Mesenchymal stem cell (in vitro differentiated cells and primary cell): ENCODE measurements at regions not wholly inside any gene's neighbourhood (a gene's known extent, or its start where the extent isn't known, plus 50 kb on each side); places are given as distances from the start of the nearest gene placed in this dataset.

Source experiments
- DNase-seq: peaks from one replicate; pipeline ENCODE4 v3.0.0-alpha.2; 2013
- H2AFZ ChIP-seq: one replicate; pipeline ENCODE4 v1.6.1; 2013; ENCODE audit warnings: low read depth, mild to moderate bottlenecking, control low read depth, inconsistent platforms, low read length, moderate library complexity
- H2AK5ac ChIP-seq: 2 replicates; pipeline ENCODE4 v1.6.1; 2013; ENCODE audit warnings: low read length, moderate library complexity, mild to moderate bottlenecking, inconsistent platforms; ENCODE audit not compliant: severe bottlenecking
- H2BK120ac ChIP-seq: one replicate; pipeline ENCODE4 v1.6.1; 2013; ENCODE audit warnings: low read depth, mild to moderate bottlenecking, inconsistent platforms, low read length, moderate library complexity
- H2BK12ac ChIP-seq, 2 experiments: one replicate each; pipeline ENCODE4 v1.6.1; 2013; ENCODE audit warnings: inconsistent platforms in 2 of 2, low read length in 2 of 2, mild to moderate bottlenecking in 2 of 2, moderate library complexity in 2 of 2, control low read depth in 1 of 2
- H2BK15ac ChIP-seq: one replicate; pipeline ENCODE4 v1.6.1; 2013; ENCODE audit warnings: mild to moderate bottlenecking, low read depth, inconsistent platforms; ENCODE audit not compliant: poor library complexity, severe bottlenecking
- H2BK5ac ChIP-seq: 2 replicates; pipeline ENCODE4 v1.6.1; 2013; ENCODE audit warnings: low read depth, mild to moderate bottlenecking, low read length, control low read depth, inconsistent platforms; ENCODE audit not compliant: poor library complexity, severe bottlenecking
- H3K14ac ChIP-seq, 2 experiments: one replicate each; pipeline ENCODE4 v1.6.1; 2013; ENCODE audit warnings: inconsistent platforms in 2 of 2, low read length in 2 of 2, control low read depth in 1 of 2, mild to moderate bottlenecking in 1 of 2, moderate library complexity in 1 of 2
- H3K18ac ChIP-seq, 2 experiments: one replicate each; pipeline ENCODE4 v1.6.1; 2013; ENCODE audit warnings: inconsistent platforms in 2 of 2, low read length in 2 of 2, control low read depth in 1 of 2, low read depth in 1 of 2, mild to moderate bottlenecking in 1 of 2
- H3K23ac ChIP-seq, 2 experiments: one replicate each; pipeline ENCODE4 v1.6.1; 2013; ENCODE audit warnings: inconsistent platforms in 2 of 2, low read length in 2 of 2, mild to moderate bottlenecking in 2 of 2, moderate library complexity in 2 of 2, control low read depth in 1 of 2
- H3K27ac ChIP-seq: 2 replicates; pipeline ENCODE4 v1.5.1; 2013; ENCODE audit warnings: mild to moderate bottlenecking, moderate library complexity, low read length, control low read depth, inconsistent platforms; ENCODE audit not compliant: poor library complexity, severe bottlenecking
- H3K27me3 ChIP-seq, 2 experiments: 2 replicates each; pipeline versions ENCODE4 v1.6.1 to v1.7.0; 2013; ENCODE audit warnings: low read length in 2 of 2, mild to moderate bottlenecking in 2 of 2, moderate library complexity in 2 of 2, control low read depth in 1 of 2, inconsistent platforms in 1 of 2; ENCODE audit not compliant: control insufficient read depth in 1 of 2, insufficient read depth in 1 of 2
- H3K36me3 ChIP-seq, 2 experiments: 2 replicates each; pipeline versions ENCODE4 v1.6.1 to v1.7.0; 2013; ENCODE audit warnings: low read length in 2 of 2, control low read depth in 1 of 2, inconsistent platforms in 1 of 2, low read depth in 1 of 2, mild to moderate bottlenecking in 1 of 2; ENCODE audit not compliant: insufficient read depth in 2 of 2, control insufficient read depth in 1 of 2
- H3K4ac ChIP-seq, 2 experiments: one replicate each; pipeline ENCODE4 v1.6.1; 2013; ENCODE audit warnings: inconsistent platforms in 2 of 2, low read length in 2 of 2, mild to moderate bottlenecking in 2 of 2, moderate library complexity in 2 of 2, control low read depth in 1 of 2, low read depth in 1 of 2
- H3K4me1 ChIP-seq: 2 replicates; pipeline ENCODE4 v1.6.1; 2013; ENCODE audit warnings: low read depth, low read length, control low read depth; ENCODE audit not compliant: control insufficient read depth, insufficient read depth
- H3K4me2 ChIP-seq: 2 replicates; pipeline ENCODE4 v1.6.1; 2013; ENCODE audit warnings: low read length, mild to moderate bottlenecking, inconsistent platforms; ENCODE audit not compliant: poor library complexity, severe bottlenecking
- H3K4me3 ChIP-seq, 2 experiments: 2 replicates each; pipeline versions ENCODE4 v1.5.1 to v1.7.0; 2013; ENCODE audit warnings: low read length in 2 of 2, mild to moderate bottlenecking in 2 of 2, control low read depth in 1 of 2, low read depth in 1 of 2; ENCODE audit not compliant: insufficient read depth in 1 of 2
- H3K79me1 ChIP-seq: replicated peaks from 2 replicates; pipeline ENCODE4 v1.6.1; 2013; ENCODE audit warnings: mild to moderate bottlenecking, control low read depth, low read length, inconsistent platforms; ENCODE audit not compliant: poor library complexity, severe bottlenecking
- H3K9ac ChIP-seq: 2 replicates; pipeline ENCODE4 v1.7.0; 2013; ENCODE audit warnings: mild to moderate bottlenecking, low read length, moderate library complexity
- H3K9me3 ChIP-seq: 2 replicates; pipeline ENCODE4 v1.7.0; 2013; ENCODE audit warnings: mild to moderate bottlenecking, low read length; ENCODE audit not compliant: control insufficient read depth
- H4K8ac ChIP-seq: one replicate; pipeline ENCODE4 v1.6.1; 2013; ENCODE audit warnings: inconsistent platforms, mild to moderate bottlenecking, low read length, moderate library complexity
- H4K91ac ChIP-seq: one replicate; pipeline ENCODE4 v1.6.1; 2013; ENCODE audit warnings: mild to moderate bottlenecking, low read length, inconsistent platforms
- WGBS: methylation state at CpG from one replicate; pipeline ENCODE4 v1.1.7; 2013; ENCODE audit warnings: mixed read lengths; 5-methylcytosine and 5-hydroxymethylcytosine counted together

DNA sequence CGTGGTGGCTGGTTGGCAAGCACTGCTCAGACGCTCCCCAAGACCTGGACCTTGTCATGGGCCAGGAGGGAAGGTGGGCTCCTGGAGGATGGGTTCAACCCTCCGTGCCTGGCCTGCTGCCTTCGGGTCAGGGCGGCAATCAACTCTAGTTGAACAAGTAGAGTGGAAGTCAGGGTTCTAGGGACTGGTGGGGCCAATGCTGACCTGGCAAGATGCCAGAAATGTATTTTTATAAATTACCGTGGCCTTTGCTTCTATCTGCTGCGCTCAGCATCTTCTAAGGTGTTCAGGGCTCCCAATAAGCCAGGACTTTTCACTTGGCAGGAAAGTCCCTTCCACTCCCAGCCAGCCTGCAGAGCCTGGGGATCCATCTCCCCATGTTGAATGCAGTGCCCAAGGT, 207.1 kb upstream of the N4BP1 start:
- no peak overlapping the region for H3K4me3 ChIP-seq
- H3K36me3 ChIP-seq, result no peaks in the 10 kb centered on the region
- no peak for DNase-seq
- H2BK12ac ChIP-seq, result no peak overlapping the region
- H2AK5ac ChIP-seq, result no peak overlapping the region
- no peak overlapping the region for H3K9ac ChIP-seq
- no peak overlapping the region for H4K91ac ChIP-seq
- H3K79me1 ChIP-seq, result no peaks in the 10 kb centered on the region
- H4K8ac ChIP-seq, result no peak overlapping the region
- H2BK15ac ChIP-seq, result no peak overlapping the region
- WGBS, result 70% methylated on average over 7 of the region's 7 CpGs
- no peak overlapping the region for H3K23ac ChIP-seq
- H2AFZ ChIP-seq, result no peak overlapping the region
- H3K4ac ChIP-seq, result no peak overlapping the region
- no peaks in the 10 kb centered on the region for H3K9me3 ChIP-seq
- no peak overlapping the region for H2BK5ac ChIP-seq
- H3K18ac ChIP-seq, result no peak overlapping the region
- no peak overlapping the region for H2BK120ac ChIP-seq
- H3K4me1 ChIP-seq, result no peaks in the 10 kb centered on the region
- no peak overlapping the region for H3K14ac ChIP-seq
- peaks cover 8 to 21% of the 10 kb centered on the region in 2 experiments for H3K27me3 ChIP-seq
- H3K27ac ChIP-seq, result no peak overlapping the region
- H3K4me2 ChIP-seq, result no peak overlapping the region

DNA sequence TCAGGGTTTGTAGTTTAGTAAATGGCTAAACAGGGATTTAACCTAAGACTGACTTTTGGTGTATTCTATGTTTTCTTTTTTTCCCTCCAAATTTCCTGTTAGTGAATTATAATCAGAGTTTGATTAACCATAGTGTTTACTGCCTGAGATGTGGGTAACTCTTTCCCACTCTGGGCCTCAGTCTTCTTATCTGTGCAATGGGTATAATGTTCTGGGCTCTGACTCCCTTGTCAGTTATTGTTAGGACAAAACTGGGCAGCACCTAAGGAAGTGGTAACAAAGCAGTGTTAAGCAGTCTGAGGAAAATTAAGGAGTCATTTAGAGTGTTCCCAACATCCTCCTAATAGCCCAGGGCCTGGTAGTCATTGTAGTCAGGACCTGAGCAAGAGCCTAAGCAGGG, 206.4 kb upstream of the N4BP1 start:
- Histone ChIP-seq H2AFZ (no peak overlapping the region), H3K4ac (no peak overlapping the region), H3K4me1 (no peaks in the 10 kb centered on the region), H3K9ac (no peak overlapping the region), H2BK12ac (no peak overlapping the region), H2BK15ac (no peak overlapping the region), H2AK5ac (no peak overlapping the region), H4K91ac (no peak overlapping the region), H2BK5ac (no peak overlapping the region), H3K9me3 (no peaks in the 10 kb centered on the region), H3K23ac (no peak overlapping the region), H2BK120ac (no peak overlapping the region), H3K27ac (no peak overlapping the region), H3K4me3 (no peak overlapping the region), H3K4me2 (no peak overlapping the region), H3K18ac (no peak overlapping the region), H3K36me3 (no peaks in the 10 kb centered on the region), H4K8ac (no peak overlapping the region), H3K14ac (no peak overlapping the region), H3K79me1 (no peaks in the 10 kb centered on the region), H3K27me3 (peaks cover 15 to 28% of the 10 kb centered on the region in 2 experiments)
- no peak for DNase-seq

DNA sequence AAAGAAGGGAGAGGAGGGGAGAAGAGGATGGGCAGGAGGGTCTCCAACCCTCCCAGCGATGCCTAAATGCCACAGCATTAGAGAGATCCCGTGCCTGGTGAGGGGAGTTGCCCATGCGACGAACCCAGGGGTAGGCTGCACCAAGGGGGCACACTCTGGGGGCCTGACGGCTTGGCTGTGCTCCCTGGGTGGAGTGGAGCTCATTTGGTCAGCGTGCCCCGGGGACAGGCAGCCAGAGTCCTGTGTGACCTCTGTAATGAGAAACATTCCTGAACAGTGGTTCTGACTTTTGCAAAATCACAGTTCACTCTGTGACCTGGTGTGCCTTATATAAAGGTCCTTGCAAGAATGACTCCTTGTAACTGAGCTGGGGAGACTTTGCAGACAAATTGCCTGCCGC, 205.0 kb upstream of the N4BP1 start:
- no peak overlapping the region for H2BK120ac ChIP-seq
- no peak overlapping the region for H3K4me2 ChIP-seq
- H2AK5ac ChIP-seq, result no peak overlapping the region
- H2BK12ac ChIP-seq, result no peak overlapping the region
- H2BK5ac ChIP-seq, result no peak overlapping the region
- H3K18ac ChIP-seq, result no peak overlapping the region
- no peak overlapping the region for H4K8ac ChIP-seq
- H3K9me3 ChIP-seq, result peaks cover 2% of the 10 kb centered on the region
- no peak overlapping the region for H4K91ac ChIP-seq
- H3K23ac ChIP-seq, result no peak overlapping the region
- DNase-seq, result no peak
- WGBS, result 61% methylated on average over 8 of the region's 8 CpGs
- no peaks in the 10 kb centered on the region for H3K79me1 ChIP-seq
- peaks cover 5% of the 10 kb centered on the region for H3K4me1 ChIP-seq
- H3K27me3 ChIP-seq, result peaks cover 24 to 38% of the 10 kb centered on the region in 2 experiments
- H3K9ac ChIP-seq, result no peak overlapping the region
- H2AFZ ChIP-seq, result no peak overlapping the region
- H3K27ac ChIP-seq, result no peak overlapping the region
- H2BK15ac ChIP-seq, result no peak overlapping the region
- H3K36me3 ChIP-seq, result no peaks in the 10 kb centered on the region
- no peak overlapping the region for H3K4me3 ChIP-seq
- no peak overlapping the region for H3K4ac ChIP-seq
- H3K14ac ChIP-seq, result no peak overlapping the region

DNA sequence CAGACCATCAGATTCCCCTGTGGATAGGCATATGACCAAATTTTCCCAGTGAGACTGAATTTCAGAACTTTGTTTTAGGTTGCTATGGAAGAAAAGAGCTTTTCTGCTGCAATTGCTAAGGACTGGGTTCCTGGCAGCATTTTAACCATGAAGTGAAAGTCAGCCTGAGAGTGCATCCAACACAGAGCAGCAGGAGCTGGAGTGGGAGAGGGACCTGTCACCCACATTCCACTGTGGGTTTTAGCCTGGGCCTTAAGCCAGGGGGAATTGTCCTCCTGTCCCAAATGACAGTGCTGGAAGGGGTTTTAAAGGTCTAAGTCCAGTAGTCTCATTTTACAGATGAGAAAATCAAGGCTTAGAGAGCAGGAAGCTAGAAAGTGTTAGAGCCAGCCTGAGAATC, 203.5 kb upstream of the N4BP1 start:
- Histone ChIP-seq H4K91ac (no peak overlapping the region), H2AK5ac (no peak overlapping the region), H3K18ac (no peak overlapping the region), H3K36me3 (no peaks in the 10 kb centered on the region), H3K4me1 (peaks cover 5% of the 10 kb centered on the region), H3K79me1 (no peaks in the 10 kb centered on the region), H2BK15ac (no peak overlapping the region), H3K14ac (no peak overlapping the region), H2AFZ (no peak overlapping the region), H3K27ac (no peak overlapping the region), H4K8ac (no peak overlapping the region), H2BK120ac (no peak overlapping the region), H2BK5ac (no peak overlapping the region), H3K27me3 (peaks cover 32 to 48% of the 10 kb centered on the region in 2 experiments), H3K9ac (no peak overlapping the region), H2BK12ac (no peak overlapping the region), H3K4me2 (no peak overlapping the region), H3K4ac (no peak overlapping the region), H3K23ac (no peak overlapping the region), H3K9me3 (peaks cover 4% of the 10 kb centered on the region), H3K4me3 (no peak overlapping the region)
- DNase-seq, result no peak
